ENCODE measurements at regions not wholly inside any gene's neighbourhood (a gene's known extent, or its start where the extent isn't known, plus 50 kb on each side); places are given as distances from the start of the nearest gene placed in this dataset.
A peak's percentile ranks its signal among the peaks of the same experiment; 100 is the strongest.
"Not testable (repeated sequence)": the region's sequence is repeated elsewhere in the genome, so short reads cannot be mapped to it uniquely, and the experiment has no call there.

- no peak overlapping the region for H2AFZ ChIP-seq (ENCODE audit: low read depth, low read length)
- H3K9me3 ChIP-seq (ENCODE audit: low read length): no peaks in the 10 kb centered on the region
- no peak overlapping the region for H3K4me3 ChIP-seq (ENCODE audit: low read length)
- peaks cover 5% of the 10 kb centered on the region for H3K4me1 ChIP-seq (ENCODE audit: insufficient read depth, low read length)
- H3K27me3 ChIP-seq (ENCODE audit: insufficient read depth, low read length): no peaks in the 10 kb centered on the region
- H3K36me3 ChIP-seq (ENCODE audit: insufficient read depth, low read length): no peaks in the 10 kb centered on the region
These were observed 212.4 kb downstream of the RASSF9 start for GRCh38 chr12:85623763-85624162.

GRCh38 chr12:85625467-85625866 lies 210.7 kb downstream of the RASSF9 start:
- Histone ChIP-seq H3K27me3 (ENCODE audit: insufficient read depth, low read length) (no peaks in the 10 kb centered on the region), H2AFZ (ENCODE audit: low read depth, low read length) (no peak overlapping the region), H3K36me3 (ENCODE audit: insufficient read depth, low read length) (no peaks in the 10 kb centered on the region), H3K9me3 (ENCODE audit: low read length) (no peaks in the 10 kb centered on the region), H3K4me1 (ENCODE audit: insufficient read depth, low read length) (peaks cover 5% of the 10 kb centered on the region), H3K4me3 (ENCODE audit: low read length) (no peak overlapping the region)

GRCh38 chr12:85626001-85626783 lies 210.0 kb downstream of the RASSF9 start:
- H3K4me1 ChIP-seq (ENCODE audit: insufficient read depth, low read length): peaks cover 5% of the 10 kb centered on the region
- no peak overlapping the region for H2AFZ ChIP-seq (ENCODE audit: low read depth, low read length)
- H3K36me3 ChIP-seq (ENCODE audit: insufficient read depth, low read length): no peaks in the 10 kb centered on the region
- no peaks in the 10 kb centered on the region for H3K27me3 ChIP-seq (ENCODE audit: insufficient read depth, low read length)
- no peaks in the 10 kb centered on the region for H3K9me3 ChIP-seq (ENCODE audit: low read length)
- no peak overlapping the region for H3K4me3 ChIP-seq (ENCODE audit: low read length)

- Histone ChIP-seq H3K4me1 (ENCODE audit: insufficient read depth, low read length) (peaks cover 5% of the 10 kb centered on the region), H2AFZ (ENCODE audit: low read depth, low read length) (no peak overlapping the region), H3K36me3 (ENCODE audit: insufficient read depth, low read length) (no peaks in the 10 kb centered on the region)
These were observed 209.4 kb downstream of the RASSF9 start for GRCh38 chr12:85626784-85627171.

GRCh38 chr12:85627584-85627983 lies 208.6 kb downstream of the RASSF9 start:
- Histone ChIP-seq H3K4me3 (ENCODE audit: low read length) (no peak overlapping the region), H3K9me3 (ENCODE audit: low read length) (no peaks in the 10 kb centered on the region)

More at GRCh38 chr12:85626784-85627171, 209.4 kb downstream of the RASSF9 start:
- Histone ChIP-seq H3K9me3 (ENCODE audit: low read length) (no peaks in the 10 kb centered on the region), H3K27me3 (ENCODE audit: insufficient read depth, low read length) (no peaks in the 10 kb centered on the region), H3K4me3 (ENCODE audit: low read length) (no peak overlapping the region)

GRCh38 chr12:85628562-85628961 lies 207.6 kb downstream of the RASSF9 start:
- H3K27me3 ChIP-seq (ENCODE audit: insufficient read depth, low read length); H3K4me3 ChIP-seq (ENCODE audit: low read length); H2AFZ ChIP-seq (ENCODE audit: low read depth, low read length); H3K36me3 ChIP-seq (ENCODE audit: insufficient read depth, low read length); H3K9me3 ChIP-seq (ENCODE audit: low read length); H3K4me1 ChIP-seq (ENCODE audit: insufficient read depth, low read length): not testable (repeated sequence)

More at GRCh38 chr12:85627584-85627983, 208.6 kb downstream of the RASSF9 start:
- Histone ChIP-seq H3K36me3 (ENCODE audit: insufficient read depth, low read length) (no peaks in the 10 kb centered on the region), H3K27me3 (ENCODE audit: insufficient read depth, low read length) (no peaks in the 10 kb centered on the region), H2AFZ (ENCODE audit: low read depth, low read length) (no peak overlapping the region), H3K4me1 (ENCODE audit: insufficient read depth, low read length) (peaks cover 5% of the 10 kb centered on the region)

- Histone ChIP-seq H3K36me3 (ENCODE audit: insufficient read depth, low read length) (no peaks in the 10 kb centered on the region), H3K9me3 (ENCODE audit: low read length) (no peaks in the 10 kb centered on the region)
These were observed 205.4 kb downstream of the RASSF9 start for GRCh38 chr12:85630851-85631250.

GRCh38 chr12:85632390-85632789 lies 203.8 kb downstream of the RASSF9 start:
- H3K4me1 ChIP-seq (ENCODE audit: insufficient read depth, low read length): no peaks in the 10 kb centered on the region

More at GRCh38 chr12:85630851-85631250, 205.4 kb downstream of the RASSF9 start:
- Histone ChIP-seq H3K4me1 (ENCODE audit: insufficient read depth, low read length) (no peaks in the 10 kb centered on the region), H2AFZ (ENCODE audit: low read depth, low read length) (no peak overlapping the region), H3K27me3 (ENCODE audit: insufficient read depth, low read length) (no peaks in the 10 kb centered on the region), H3K4me3 (ENCODE audit: low read length) (no peak overlapping the region)

GRCh38 chr12:85633491-85633890 lies 202.7 kb downstream of the RASSF9 start:
- H3K36me3 ChIP-seq (ENCODE audit: insufficient read depth, low read length): no peaks in the 10 kb centered on the region
- no peaks in the 10 kb centered on the region for H3K4me1 ChIP-seq (ENCODE audit: insufficient read depth, low read length)
- H3K4me3 ChIP-seq (ENCODE audit: low read length): no peak overlapping the region
- H3K9me3 ChIP-seq (ENCODE audit: low read length): no peaks in the 10 kb centered on the region
- H2AFZ ChIP-seq (ENCODE audit: low read depth, low read length): no peak overlapping the region
- no peaks in the 10 kb centered on the region for H3K27me3 ChIP-seq (ENCODE audit: insufficient read depth, low read length)

More at GRCh38 chr12:85632390-85632789, 203.8 kb downstream of the RASSF9 start:
- Histone ChIP-seq H3K27me3 (ENCODE audit: insufficient read depth, low read length) (no peaks in the 10 kb centered on the region), H3K9me3 (ENCODE audit: low read length) (no peaks in the 10 kb centered on the region), H3K4me3 (ENCODE audit: low read length) (no peak overlapping the region), H3K36me3 (ENCODE audit: insufficient read depth, low read length) (no peaks in the 10 kb centered on the region), H2AFZ (ENCODE audit: low read depth, low read length) (no peak overlapping the region)

GRCh38 chr12:85639834-85640233 lies 196.4 kb downstream of the RASSF9 start:
- peaks cover 7% of the 10 kb centered on the region for H3K4me1 ChIP-seq (ENCODE audit: insufficient read depth, low read length)
- no peak overlapping the region for H3K4me3 ChIP-seq (ENCODE audit: low read length)
- H3K9me3 ChIP-seq (ENCODE audit: low read length): no peaks in the 10 kb centered on the region
- H2AFZ ChIP-seq (ENCODE audit: low read depth, low read length): no peak overlapping the region
- H3K36me3 ChIP-seq (ENCODE audit: insufficient read depth, low read length): no peaks in the 10 kb centered on the region
- H3K27me3 ChIP-seq (ENCODE audit: insufficient read depth, low read length): no peaks in the 10 kb centered on the region

- Histone ChIP-seq H3K4me3 (ENCODE audit: low read length) (no peak overlapping the region), H3K4me1 (ENCODE audit: insufficient read depth, low read length) (peaks cover 11% of the 10 kb centered on the region), H2AFZ (ENCODE audit: low read depth, low read length) (no peak overlapping the region), H3K27me3 (ENCODE audit: insufficient read depth, low read length) (no peaks in the 10 kb centered on the region), H3K9me3 (ENCODE audit: low read length) (no peaks in the 10 kb centered on the region), H3K36me3 (ENCODE audit: insufficient read depth, low read length) (no peaks in the 10 kb centered on the region)
These were observed 194.4 kb downstream of the RASSF9 start for GRCh38 chr12:85641796-85642195.

- no peaks in the 10 kb centered on the region for H3K36me3 ChIP-seq (ENCODE audit: insufficient read depth, low read length)
- no peaks in the 10 kb centered on the region for H3K27me3 ChIP-seq (ENCODE audit: insufficient read depth, low read length)
- no peak overlapping the region for H3K4me3 ChIP-seq (ENCODE audit: low read length)
- no peaks in the 10 kb centered on the region for H3K9me3 ChIP-seq (ENCODE audit: low read length)
- H3K4me1 ChIP-seq (ENCODE audit: insufficient read depth, low read length): peaks cover 11% of the 10 kb centered on the region
- H2AFZ ChIP-seq (ENCODE audit: low read depth, low read length): no peak overlapping the region
These were observed 193.9 kb downstream of the RASSF9 start for GRCh38 chr12:85642288-85642687.

GRCh38 chr12:85642808-85643207 lies 193.4 kb downstream of the RASSF9 start:
- Histone ChIP-seq H3K9me3 (ENCODE audit: low read length) (no peaks in the 10 kb centered on the region), H3K27me3 (ENCODE audit: insufficient read depth, low read length) (no peaks in the 10 kb centered on the region), H3K4me3 (ENCODE audit: low read length) (no peak overlapping the region), H3K36me3 (ENCODE audit: insufficient read depth, low read length) (no peaks in the 10 kb centered on the region), H3K4me1 (ENCODE audit: insufficient read depth, low read length) (peaks cover 11% of the 10 kb centered on the region), H2AFZ (ENCODE audit: low read depth, low read length) (no peak overlapping the region)

- Histone ChIP-seq H3K4me1 (ENCODE audit: insufficient read depth, low read length) (peaks cover 11% of the 10 kb centered on the region), H3K9me3 (ENCODE audit: low read length) (no peaks in the 10 kb centered on the region), H3K4me3 (ENCODE audit: low read length) (no peak overlapping the region), H2AFZ (ENCODE audit: low read depth, low read length) (peak overlapping the region; percentile 91), H3K27me3 (ENCODE audit: insufficient read depth, low read length) (no peaks in the 10 kb centered on the region), H3K36me3 (ENCODE audit: insufficient read depth, low read length) (no peaks in the 10 kb centered on the region)
These were observed 191.7 kb downstream of the RASSF9 start for GRCh38 chr12:85644508-85644907.
